ENCODE measurements at regions not wholly inside any gene's neighbourhood (a gene's known extent, or its start where the extent isn't known, plus 50 kb on each side); places are given as distances from the start of the nearest gene placed in this dataset.

DNA sequence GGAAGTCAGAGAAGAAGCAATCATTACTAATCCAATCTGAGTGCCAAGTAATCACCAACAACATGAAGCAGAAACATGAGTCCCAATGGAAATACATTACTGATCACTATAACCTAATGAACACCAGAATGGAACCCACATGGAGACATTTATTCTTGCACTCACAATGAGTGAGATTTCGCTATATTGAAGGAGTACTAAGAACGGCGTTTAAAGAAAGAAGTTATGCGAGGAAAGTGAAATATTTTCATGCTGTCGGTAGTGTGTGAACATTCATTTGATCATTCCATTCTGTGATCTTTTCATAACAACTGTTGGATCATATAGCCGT, 181.1 kb downstream of the IRS1 start:
- no peak for TF ChIP-seq CTCF (IDR thresholded peaks at IDR 0.05; ENCODE audit: low read length, missing control alignments)
- DNase-seq (ENCODE audit: low read depth) = no peak
- no peak overlapping the region for H3K4me3 ChIP-seq (replicated peaks; ENCODE audit: low read depth, low read length)

- TF ChIP-seq CTCF (IDR thresholded peaks at IDR 0.05; ENCODE audit: low read length, missing control alignments) = no peak
Observed at GRCh38 chr2:226615891-226616290, 183.7 kb downstream of the IRS1 start.

DNA sequence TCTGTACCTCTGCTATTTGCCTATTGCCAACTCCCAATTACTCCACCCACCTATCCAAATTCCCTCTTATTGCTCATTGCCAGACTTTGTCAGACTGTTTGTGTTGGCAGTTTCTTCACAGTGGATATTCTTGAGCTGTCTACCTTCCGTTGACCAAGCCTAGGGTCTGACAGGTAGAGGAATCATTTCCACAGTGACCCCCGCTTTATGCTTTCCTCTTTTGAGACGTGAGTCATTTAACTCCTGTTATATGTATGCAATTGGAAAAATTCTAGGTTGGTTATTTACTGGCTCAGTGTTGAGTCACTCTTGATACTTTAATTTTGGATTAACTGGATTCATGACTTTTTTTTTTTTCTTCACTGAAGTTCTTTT, 187.7 kb downstream of the IRS1 start:
- no peak for TF ChIP-seq CTCF (IDR thresholded peaks at IDR 0.05; ENCODE audit: low read length, missing control alignments)
- peak; percentile 31 for DNase-seq (ENCODE audit: low read depth)

More at GRCh38 chr2:226615891-226616290, 183.7 kb downstream of the IRS1 start:
- DNase-seq (ENCODE audit: low read depth) = no peak
- no peak overlapping the region for H3K4me3 ChIP-seq (replicated peaks; ENCODE audit: low read depth, low read length)

GRCh38 chr2:226611196-226611943, 188.2 kb downstream of the IRS1 start:
- no peak for TF ChIP-seq CTCF (IDR thresholded peaks at IDR 0.05; ENCODE audit: low read length, missing control alignments)
- H3K4me3 ChIP-seq (replicated peaks; ENCODE audit: low read depth, low read length) = no peak overlapping the region
- no peak for DNase-seq (ENCODE audit: low read depth)

More for the DNA sequence above, 187.7 kb downstream of the IRS1 start:
- H3K4me3 ChIP-seq (replicated peaks; ENCODE audit: low read depth, low read length) = no peak overlapping the region

GRCh38 chr2:226609366-226609765, 190.3 kb downstream of the IRS1 start:
- peak; percentile 90 for DNase-seq (ENCODE audit: low read depth)
- no peak for TF ChIP-seq CTCF (IDR thresholded peaks at IDR 0.05; ENCODE audit: low read length, missing control alignments)
- no peak overlapping the region for H3K4me3 ChIP-seq (replicated peaks; ENCODE audit: low read depth, low read length)

GRCh38 chr2:226608451-226608850, 191.2 kb downstream of the IRS1 start:
- no peak for TF ChIP-seq CTCF (IDR thresholded peaks at IDR 0.05; ENCODE audit: low read length, missing control alignments)
- no peak for DNase-seq (ENCODE audit: low read depth)
- no peak overlapping the region for H3K4me3 ChIP-seq (replicated peaks; ENCODE audit: low read depth, low read length)

DNA sequence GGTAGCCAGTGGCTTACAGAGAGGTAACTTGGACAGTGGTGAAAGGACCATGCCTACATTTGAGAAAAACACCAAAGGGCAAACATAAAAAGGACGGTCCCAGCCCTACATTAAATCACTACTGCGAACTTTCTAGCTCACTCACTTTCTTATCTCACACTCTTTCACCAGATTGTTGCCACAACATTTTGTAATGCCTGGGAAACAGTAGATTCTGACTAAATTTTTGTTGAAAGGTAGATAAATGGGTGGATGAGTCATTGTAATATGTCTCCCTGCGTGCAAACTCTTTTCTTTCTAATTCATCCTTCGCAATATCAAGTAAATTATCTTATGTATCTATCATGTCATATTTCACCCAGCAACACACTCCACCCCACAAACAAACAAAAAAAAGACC, 192.2 kb downstream of the IRS1 start:
- no peak overlapping the region for H3K4me3 ChIP-seq (replicated peaks; ENCODE audit: low read depth, low read length)
- TF ChIP-seq CTCF (IDR thresholded peaks at IDR 0.05; ENCODE audit: low read length, missing control alignments) = no peak
- peak; percentile 85 for DNase-seq (ENCODE audit: low read depth)

All from fibroblast of pulmonary artery (primary cell).